Lower lobe of right lung (tissue), 2 donors: ENCODE measurements at regions not wholly inside any gene's neighbourhood (a gene's known extent, or its start where the extent isn't known, plus 50 kb on each side); places are given as distances from the start of the nearest gene placed in this dataset.

Source experiments
- ATAC-seq, 2 donors: fragments of 200-7000 bp; cut with Tn5 transposase; one replicate each; pipeline ENCODE4 v1.9.1; 2020 to 2022; ENCODE audit warnings: mild to moderate bottlenecking in 2 of 2, moderate library complexity in 2 of 2
- DNase-seq: peaks from one replicate; pipeline ENCODE4 v3.0.0-alpha.2; 2020
- H3K27ac ChIP-seq: fragments of 200-600 bp; one replicate; pipeline ENCODE4 v1.8.0; 2022
- H3K27me3 ChIP-seq: fragments of 200-600 bp; one replicate; pipeline ENCODE4 v1.8.0; 2022; ENCODE audit warnings: low read depth
- H3K36me3 ChIP-seq: fragments of 200-600 bp; one replicate; pipeline ENCODE4 v1.8.0; 2022; ENCODE audit warnings: mild to moderate bottlenecking
- H3K4me1 ChIP-seq: fragments of 200-600 bp; one replicate; pipeline ENCODE4 v1.8.0; 2022
- H3K4me3 ChIP-seq: fragments of 200-600 bp; one replicate; pipeline ENCODE4 v1.8.0; 2022; ENCODE audit warnings: mild to moderate bottlenecking
- H3K9me3 ChIP-seq: fragments of 200-600 bp; one replicate; pipeline ENCODE4 v1.8.0; 2022
- CTCF ChIP-seq: fragments of 200-600 bp; IDR thresholded peaks from one replicate; pipeline ENCODE4 v1.8.0; 2022; ENCODE audit warnings: antibody characterized with exemption, mild to moderate bottlenecking
- intact Hi-C: fragments of 100-400 bp; cut with DNase I; formaldehyde crosslinking; loops from one replicate; pipeline ENCODE4 v1.11.0; 2022
- donor health status: DM: no; HTN: yes; CAD: no; lungs with severe emphysema.

GRCh38 chr11:115677190-115677589 lies 173.0 kb upstream of the CADM1 start:
- H3K4me1 ChIP-seq, result no peaks in the 10 kb centered on the region
- no peak for DNase-seq

GRCh38 chr11:115676768-115677167 lies 172.6 kb upstream of the CADM1 start:
- Histone ChIP-seq H3K27me3 (no peaks in the 10 kb centered on the region), H3K27ac (no peak overlapping the region), H3K36me3 (no peaks in the 10 kb centered on the region), H3K4me3 (no peak overlapping the region), H3K9me3 (no peaks in the 10 kb centered on the region), H3K4me1 (no peaks in the 10 kb centered on the region)
- TF ChIP-seq CTCF, result no peak
- intact Hi-C loops, result no loop called here
- ATAC-seq (no peak), DNase-seq (no peak)

More at GRCh38 chr11:115677190-115677589, 173.0 kb upstream of the CADM1 start:
- Histone ChIP-seq H3K9me3 (no peaks in the 10 kb centered on the region), H3K4me3 (no peak overlapping the region), H3K27ac (no peak overlapping the region), H3K27me3 (no peaks in the 10 kb centered on the region), H3K36me3 (no peaks in the 10 kb centered on the region)
- ATAC-seq, result no peak
- TF ChIP-seq CTCF, result no peak
- intact Hi-C loops, result no loop called here

GRCh38 chr11:115676206-115676605 lies 172.0 kb upstream of the CADM1 start:
- no peaks in the 10 kb centered on the region for H3K27me3 ChIP-seq
- H3K9me3 ChIP-seq, result no peaks in the 10 kb centered on the region
- ATAC-seq, result no peak
- no peaks in the 10 kb centered on the region for H3K4me1 ChIP-seq
- no peak overlapping the region for H3K4me3 ChIP-seq
- H3K27ac ChIP-seq, result no peak overlapping the region
- no peaks in the 10 kb centered on the region for H3K36me3 ChIP-seq
- intact Hi-C loops, result no loop called here
- no peak for DNase-seq
- no peak for TF ChIP-seq CTCF

GRCh38 chr11:115674937-115675544 lies 170.8 kb upstream of the CADM1 start:
- Histone ChIP-seq H3K27ac (no peak overlapping the region), H3K9me3 (no peaks in the 10 kb centered on the region), H3K36me3 (no peaks in the 10 kb centered on the region), H3K27me3 (no peaks in the 10 kb centered on the region), H3K4me3 (no peak overlapping the region), H3K4me1 (no peaks in the 10 kb centered on the region)
- DNase-seq, result no peak
- no peak for TF ChIP-seq CTCF
- ATAC-seq, result no peak
- intact Hi-C loops, result no loop called here

- ATAC-seq (no peak), DNase-seq (no peak)
- no peak overlapping the region for H3K27ac ChIP-seq
- TF ChIP-seq CTCF, result no peak
- H3K36me3 ChIP-seq, result no peaks in the 10 kb centered on the region
- intact Hi-C loops, result no loop called here
- H3K4me3 ChIP-seq, result no peak overlapping the region
- H3K27me3 ChIP-seq, result no peaks in the 10 kb centered on the region
- H3K9me3 ChIP-seq, result no peaks in the 10 kb centered on the region
- no peaks in the 10 kb centered on the region for H3K4me1 ChIP-seq
Measured at GRCh38 chr11:115674176-115674936, 170.1 kb upstream of the CADM1 start.
